RWPE2 (cell line): ENCODE measurements at regions not wholly inside any gene's neighbourhood (a gene's known extent, or its start where the extent isn't known, plus 50 kb on each side); places are given as distances from the start of the nearest gene placed in this dataset.

ENCODE experiments used
- ATAC-seq: fragments of 200-7000 bp; cut with Tn5 transposase; 3 replicates; pipeline ENCODE4 v1.9.1; 2021; ENCODE audit warnings: low read depth
- DNase-seq: peaks from one replicate; pipeline ENCODE4 v3.0.0-alpha.2; 2020; ENCODE audit warnings: low spot score
- H3K27ac ChIP-seq: fragments of 450-650 bp; 2 replicates; pipeline ENCODE4 v1.5.1; 2017; ENCODE audit warnings: mild to moderate bottlenecking; ENCODE audit not compliant: poor library complexity, severe bottlenecking
- H3K27me3 ChIP-seq: fragments of 250-450 bp; sonication (Bioruptor Pico); 2 replicates; pipeline ENCODE4 v1.5.1; 2021; ENCODE audit warnings: mild to moderate bottlenecking, moderate library complexity; ENCODE audit not compliant: insufficient read depth, poor library complexity, severe bottlenecking
- H3K36me3 ChIP-seq: fragments of 250-450 bp; sonication (Bioruptor Pico); 2 replicates; pipeline ENCODE4 v1.5.1; 2020; ENCODE audit warnings: low read depth, mild to moderate bottlenecking, moderate library complexity
- H3K4me1 ChIP-seq: fragments of 250-450 bp; sonication (Bioruptor Pico); 2 replicates; pipeline ENCODE4 v1.5.1; 2021; ENCODE audit warnings: mild to moderate bottlenecking, moderate library complexity; ENCODE audit not compliant: insufficient read depth, poor library complexity, severe bottlenecking
- H3K4me3 ChIP-seq: fragments of 250-450 bp; sonication (Bioruptor Pico); 2 replicates; pipeline ENCODE4 v1.5.1; 2021; ENCODE audit warnings: mild to moderate bottlenecking, moderate library complexity; ENCODE audit not compliant: severe bottlenecking
- H3K9me3 ChIP-seq: fragments of 250-450 bp; sonication (Bioruptor Pico); 2 replicates; pipeline ENCODE4 v1.5.1; 2021; ENCODE audit warnings: mild to moderate bottlenecking, moderate library complexity; ENCODE audit not compliant: severe bottlenecking
- TF ChIP-seq, protein P1 (sequence below): fragments of 450-650 bp; IDR thresholded peaks from one replicate; pipeline ENCODE4 v1.5.1; 2017; ENCODE audit warnings: mild to moderate bottlenecking, moderate library complexity; ENCODE audit not compliant: poor library complexity, severe bottlenecking

GRCh38 chr1:94656967-94657366 is 115.4 kb upstream of the F3 start:
- H3K4me1 ChIP-seq: peaks cover 44% of the 10 kb centered on the region
- no peaks in the 10 kb centered on the region for H3K9me3 ChIP-seq
- H3K4me3 ChIP-seq: no peak overlapping the region
- DNase-seq (no peak), ATAC-seq (no peak)
- TF ChIP-seq, protein P1, sequence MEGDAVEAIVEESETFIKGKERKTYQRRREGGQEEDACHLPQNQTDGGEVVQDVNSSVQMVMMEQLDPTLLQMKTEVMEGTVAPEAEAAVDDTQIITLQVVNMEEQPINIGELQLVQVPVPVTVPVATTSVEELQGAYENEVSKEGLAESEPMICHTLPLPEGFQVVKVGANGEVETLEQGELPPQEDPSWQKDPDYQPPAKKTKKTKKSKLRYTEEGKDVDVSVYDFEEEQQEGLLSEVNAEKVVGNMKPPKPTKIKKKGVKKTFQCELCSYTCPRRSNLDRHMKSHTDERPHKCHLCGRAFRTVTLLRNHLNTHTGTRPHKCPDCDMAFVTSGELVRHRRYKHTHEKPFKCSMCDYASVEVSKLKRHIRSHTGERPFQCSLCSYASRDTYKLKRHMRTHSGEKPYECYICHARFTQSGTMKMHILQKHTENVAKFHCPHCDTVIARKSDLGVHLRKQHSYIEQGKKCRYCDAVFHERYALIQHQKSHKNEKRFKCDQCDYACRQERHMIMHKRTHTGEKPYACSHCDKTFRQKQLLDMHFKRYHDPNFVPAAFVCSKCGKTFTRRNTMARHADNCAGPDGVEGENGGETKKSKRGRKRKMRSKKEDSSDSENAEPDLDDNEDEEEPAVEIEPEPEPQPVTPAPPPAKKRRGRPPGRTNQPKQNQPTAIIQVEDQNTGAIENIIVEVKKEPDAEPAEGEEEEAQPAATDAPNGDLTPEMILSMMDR: no peak
- no peaks in the 10 kb centered on the region for H3K36me3 ChIP-seq
- peak overlapping the region; percentile 67 for H3K27ac ChIP-seq
- H3K27me3 ChIP-seq: no peaks in the 10 kb centered on the region

DNA sequence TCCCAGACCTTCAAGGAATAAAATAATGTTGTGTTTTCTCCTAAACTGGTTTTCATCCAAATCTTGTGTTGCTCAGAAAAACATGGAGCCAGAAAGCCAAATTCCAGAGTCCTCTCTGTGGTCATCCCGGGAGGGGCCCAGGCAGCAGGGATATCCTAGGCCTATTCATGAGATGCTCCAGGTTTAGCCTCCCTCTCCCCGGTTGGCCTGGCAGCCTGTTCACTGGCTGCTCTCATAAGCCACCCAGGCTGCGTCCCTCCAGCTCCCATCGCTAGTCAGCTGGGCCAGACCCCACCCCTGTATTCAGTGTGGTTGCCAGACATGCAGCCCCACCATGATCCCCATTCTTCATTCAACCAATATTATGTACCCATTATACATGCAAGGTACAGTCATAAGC is 113.4 kb upstream of the F3 start:
- H3K27ac ChIP-seq: peak overlapping the region; percentile 100
- H3K36me3 ChIP-seq: no peaks in the 10 kb centered on the region
- H3K4me3 ChIP-seq: no peak overlapping the region
- H3K4me1 ChIP-seq: peaks cover 35% of the 10 kb centered on the region
- H3K27me3 ChIP-seq: no peaks in the 10 kb centered on the region
- TF ChIP-seq, protein P1: no peak
- DNase-seq (no peak), ATAC-seq (no peak)
- no peaks in the 10 kb centered on the region for H3K9me3 ChIP-seq

DNA sequence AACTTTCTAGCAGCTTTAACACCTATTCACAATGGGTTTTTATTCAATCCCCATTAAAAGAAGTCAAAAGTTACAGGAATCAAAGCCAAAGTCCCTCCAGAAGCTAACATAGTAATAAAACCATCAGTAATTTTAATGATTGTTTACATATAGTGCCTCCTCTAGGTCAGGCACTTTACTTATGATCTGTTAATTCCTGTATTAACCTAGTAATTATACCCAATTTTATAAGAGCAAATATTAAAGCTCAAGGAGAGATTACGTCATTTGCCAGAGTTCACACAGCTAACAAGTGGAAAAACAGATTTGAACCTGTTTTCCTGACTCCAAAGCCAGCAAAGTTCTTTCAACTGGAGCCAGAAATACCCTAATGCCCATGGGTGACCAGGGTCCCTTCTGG is 112.9 kb upstream of the F3 start:
- TF ChIP-seq, protein P1: no peak
- Histone ChIP-seq H3K36me3 (no peaks in the 10 kb centered on the region), H3K9me3 (no peaks in the 10 kb centered on the region), H3K27ac (peak overlapping the region; percentile 100), H3K27me3 (no peaks in the 10 kb centered on the region), H3K4me3 (no peak overlapping the region), H3K4me1 (peaks cover 39% of the 10 kb centered on the region)
- ATAC-seq (no peak), DNase-seq (no peak)

DNA sequence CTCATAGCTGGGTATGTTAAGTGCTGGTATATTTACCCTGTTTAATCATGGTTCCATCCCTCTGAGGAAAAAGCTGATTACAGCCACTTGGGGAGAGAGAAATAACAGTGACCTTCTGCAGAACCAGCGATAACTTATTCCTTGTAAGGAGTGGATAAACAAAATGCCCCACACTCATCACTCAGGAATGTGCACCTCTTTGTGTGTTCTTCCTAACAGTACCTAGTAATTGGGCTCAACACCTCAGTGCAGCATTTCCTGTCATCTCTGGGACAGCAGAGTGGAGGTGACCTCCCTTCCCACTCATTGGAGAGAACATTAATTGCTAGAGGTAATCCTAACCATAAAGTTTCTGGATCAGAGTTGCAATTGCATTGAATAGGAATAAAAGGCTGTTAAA is 112.5 kb upstream of the F3 start:
- Histone ChIP-seq H3K4me1 (peaks cover 44% of the 10 kb centered on the region), H3K27me3 (no peaks in the 10 kb centered on the region), H3K36me3 (no peaks in the 10 kb centered on the region), H3K4me3 (no peak overlapping the region), H3K27ac (peak overlapping the region; percentile 100), H3K9me3 (no peaks in the 10 kb centered on the region)
- ATAC-seq: peak; percentile 97
- DNase-seq: peak; percentile 72
- TF ChIP-seq, protein P1: no peak

DNA sequence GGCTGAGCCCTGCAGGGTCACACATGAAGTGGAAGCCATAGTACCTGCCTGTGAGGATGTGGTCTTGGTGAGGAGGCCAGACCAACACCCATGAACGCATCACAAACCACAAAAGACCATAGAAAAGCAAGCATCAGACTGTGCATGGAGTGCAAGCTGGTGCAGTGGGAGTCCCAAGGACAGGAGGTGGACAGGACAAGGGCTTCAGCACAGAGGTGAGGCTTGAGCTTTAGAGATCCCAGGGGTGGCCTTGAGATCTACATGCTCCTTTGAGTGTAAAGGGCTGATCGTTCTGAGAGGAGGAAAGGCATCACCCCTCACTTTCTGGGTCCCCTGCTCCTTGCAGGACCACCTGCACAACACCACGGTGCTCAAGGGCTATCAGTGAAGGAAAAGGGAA is 111.9 kb upstream of the F3 start:
- Histone ChIP-seq H3K4me1 (peaks cover 48% of the 10 kb centered on the region), H3K9me3 (no peaks in the 10 kb centered on the region), H3K4me3 (no peak overlapping the region), H3K27ac (peak overlapping the region; percentile 100), H3K36me3 (no peaks in the 10 kb centered on the region), H3K27me3 (no peaks in the 10 kb centered on the region)
- no peak for ATAC-seq
- no peak for DNase-seq
- TF ChIP-seq, protein P1: no peak
